ACC112 (cell line): ENCODE measurements at regions not wholly inside any gene's neighbourhood (a gene's known extent, or its start where the extent isn't known, plus 50 kb on each side); places are given as distances from the start of the nearest gene placed in this dataset.

Experiments used
- H2AFZ ChIP-seq: fragments of 200-600 bp; sonication (generic); one replicate; pipeline ENCODE4 v1.6.0; 2017; ENCODE audit warnings: antibody characterized with exemption, low read length; ENCODE audit not compliant: unreplicated experiment
- H3K27ac ChIP-seq: fragments of 200-600 bp; sonication (generic); 2 replicates; pipeline ENCODE4 v1.5.1; 2014; ENCODE audit warnings: low read depth, mild to moderate bottlenecking, antibody characterized with exemption, low read length, moderate library complexity
- H3K27me3 ChIP-seq: fragments of 200-600 bp; sonication (generic); 2 replicates; pipeline ENCODE4 v1.6.1; 2014; ENCODE audit warnings: mild to moderate bottlenecking, antibody characterized with exemption, low read length, moderate library complexity, mixed read lengths; ENCODE audit not compliant: insufficient read depth
- H3K36me3 ChIP-seq: fragments of 200-600 bp; sonication (generic); 2 replicates; pipeline ENCODE4 v1.6.1; 2016; ENCODE audit warnings: mild to moderate bottlenecking, antibody characterized with exemption, low read length, moderate library complexity, mixed read lengths; ENCODE audit not compliant: insufficient read depth
- H3K4me1 ChIP-seq: fragments of 200-600 bp; sonication (generic); one replicate; pipeline ENCODE4 v1.6.1; 2016; ENCODE audit warnings: low read length, mixed read lengths; ENCODE audit not compliant: insufficient read depth, unreplicated experiment, control insufficient read depth
- H3K4me3 ChIP-seq: fragments of 200-600 bp; sonication (generic); 2 replicates; pipeline ENCODE4 v1.5.1; 2014; ENCODE audit warnings: mild to moderate bottlenecking, low read depth, low read length
- H3K79me2 ChIP-seq: fragments of 200-600 bp; sonication (generic); one replicate; pipeline ENCODE4 v1.6.0; 2016; ENCODE audit warnings: low read length; ENCODE audit not compliant: control insufficient read depth, unreplicated experiment, insufficient read depth

GRCh38 chr11:93075782-93076181 lies 106.3 kb downstream of the MTNR1B start:
- no peaks in the 10 kb centered on the region for H3K36me3 ChIP-seq
- no peak overlapping the region for H3K4me3 ChIP-seq
- H3K27me3 ChIP-seq, result peaks cover 8% of the 10 kb centered on the region
- no peaks in the 10 kb centered on the region for H3K79me2 ChIP-seq
- no peaks in the 10 kb centered on the region for H3K4me1 ChIP-seq
- H3K27ac ChIP-seq, result no peak overlapping the region
- H2AFZ ChIP-seq, result no peak overlapping the region

DNA sequence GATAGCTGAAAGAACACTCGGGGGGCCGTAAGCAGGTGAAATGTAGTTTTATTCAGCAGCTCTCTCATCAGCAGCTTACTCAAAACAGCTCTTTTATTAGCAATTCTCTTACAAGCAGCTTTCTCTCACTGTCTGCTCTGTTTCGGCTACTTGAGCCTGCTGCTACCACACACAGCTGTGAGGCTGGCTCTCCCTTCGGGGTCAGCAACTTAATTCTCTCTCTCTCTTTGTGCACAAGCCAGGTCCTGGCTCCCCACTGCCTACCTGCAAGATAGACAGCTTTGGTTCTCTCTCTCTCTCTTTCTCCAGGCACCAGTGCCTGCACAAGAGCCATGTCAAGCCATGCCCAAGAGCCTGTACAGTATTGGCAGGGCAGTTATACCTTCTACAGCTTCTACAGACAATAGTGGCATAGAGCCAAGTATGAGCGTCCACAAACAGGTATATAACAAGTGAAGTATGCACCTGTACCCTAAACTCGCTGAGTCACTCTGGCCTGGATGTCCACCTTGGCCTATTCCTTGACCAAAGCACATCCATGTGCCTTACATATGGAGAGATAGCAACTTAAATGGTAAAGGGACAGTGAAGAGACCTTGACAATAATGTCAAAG lies 110.8 kb downstream of the MTNR1B start:
- peaks cover 8% of the 10 kb centered on the region for H3K27me3 ChIP-seq
- H3K36me3 ChIP-seq, result no peaks in the 10 kb centered on the region
- H3K4me3 ChIP-seq, result no peak overlapping the region
- H3K4me1 ChIP-seq, result peaks cover 7% of the 10 kb centered on the region
- no peak overlapping the region for H3K27ac ChIP-seq
- H2AFZ ChIP-seq, result no peak overlapping the region
- H3K79me2 ChIP-seq, result no peaks in the 10 kb centered on the region

GRCh38 chr11:93081694-93082093 lies 112.2 kb downstream of the MTNR1B start:
- peaks cover 8% of the 10 kb centered on the region for H3K27me3 ChIP-seq
- H3K4me3 ChIP-seq, result no peak overlapping the region
- H3K27ac ChIP-seq, result no peak overlapping the region
- no peaks in the 10 kb centered on the region for H3K36me3 ChIP-seq
- H3K79me2 ChIP-seq, result no peaks in the 10 kb centered on the region
- H2AFZ ChIP-seq, result no peak overlapping the region
- H3K4me1 ChIP-seq, result peaks cover 11% of the 10 kb centered on the region

- Histone ChIP-seq H3K4me1 (peaks cover 11% of the 10 kb centered on the region), H3K4me3 (no peak overlapping the region)
These were observed 113.4 kb downstream of the MTNR1B start for GRCh38 chr11:93082900-93083299.

GRCh38 chr11:93084727-93085505 lies 112.9 kb downstream of the SLC36A4 start:
- H3K27me3 ChIP-seq, result no peaks in the 10 kb centered on the region; the same call in 1 of the 2 replicates
- no peak overlapping the region for H3K4me3 ChIP-seq
- peaks cover 11% of the 10 kb centered on the region for H3K4me1 ChIP-seq
- no peaks in the 10 kb centered on the region for H3K36me3 ChIP-seq
- no peaks in the 10 kb centered on the region for H3K79me2 ChIP-seq
- H2AFZ ChIP-seq, result no peak overlapping the region
- peak overlapping the region; percentile 65 for H3K27ac ChIP-seq

More at GRCh38 chr11:93082900-93083299, 113.4 kb downstream of the MTNR1B start:
- Histone ChIP-seq H3K27me3 (peaks cover 6% of the 10 kb centered on the region), H3K36me3 (no peaks in the 10 kb centered on the region), H3K79me2 (no peaks in the 10 kb centered on the region), H2AFZ (no peak overlapping the region), H3K27ac (no peak overlapping the region)

GRCh38 chr11:93089474-93090102 lies 108.2 kb downstream of the SLC36A4 start:
- peaks cover 8% of the 10 kb centered on the region for H3K4me1 ChIP-seq
- H3K79me2 ChIP-seq, result no peaks in the 10 kb centered on the region
- no peak overlapping the region for H3K4me3 ChIP-seq
- peak overlapping the region; percentile 36 for H2AFZ ChIP-seq
- H3K27me3 ChIP-seq, result no peaks in the 10 kb centered on the region
- no peaks in the 10 kb centered on the region for H3K36me3 ChIP-seq
- no peak overlapping the region for H3K27ac ChIP-seq
